ENCODE measurements at regions not wholly inside any gene's neighbourhood (a gene's known extent, or its start where the extent isn't known, plus 50 kb on each side); places are given as distances from the start of the nearest gene placed in this dataset.

GRCh38 chr2:240258685-240259084 is 118.2 kb upstream of the OTOS start:
- no peak for TF ChIP-seq CTCF (IDR thresholded peaks at IDR 0.05)
- no peak for TF ChIP-seq EZH2phosphoT487 (IDR thresholded peaks at IDR 0.05)
